ENCODE measurements at regions not wholly inside any gene's neighbourhood (a gene's known extent, or its start where the extent isn't known, plus 50 kb on each side); places are given as distances from the start of the nearest gene placed in this dataset.
A peak's percentile ranks its signal among the peaks of the same experiment; 100 is the strongest.
"Not testable (repeated sequence)": the region's sequence is repeated elsewhere in the genome, so short reads cannot be mapped to it uniquely, and the experiment has no call there.

DNA sequence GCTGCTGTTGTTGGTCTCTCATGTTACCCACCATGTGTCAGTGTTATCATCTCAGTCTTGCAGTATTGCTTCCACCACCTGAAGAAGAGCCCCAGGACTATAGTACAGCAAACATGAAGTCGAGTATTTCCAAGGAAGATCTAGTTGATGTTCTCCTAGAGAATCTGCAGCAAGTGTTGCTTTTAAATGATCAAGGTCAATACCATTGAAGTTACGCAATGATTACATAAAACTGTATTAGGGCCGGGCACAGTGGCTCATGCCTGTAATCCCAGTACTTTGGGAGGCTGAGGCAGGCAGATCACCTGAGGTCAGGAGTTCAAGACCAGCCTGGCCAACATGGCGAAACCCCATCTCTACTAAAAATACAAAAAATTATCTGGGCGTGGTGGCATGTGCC is 173.9 kb downstream of the TJP1 start:
- DNase-seq (ENCODE audit: low spot score) = not testable (repeated sequence)

DNA sequence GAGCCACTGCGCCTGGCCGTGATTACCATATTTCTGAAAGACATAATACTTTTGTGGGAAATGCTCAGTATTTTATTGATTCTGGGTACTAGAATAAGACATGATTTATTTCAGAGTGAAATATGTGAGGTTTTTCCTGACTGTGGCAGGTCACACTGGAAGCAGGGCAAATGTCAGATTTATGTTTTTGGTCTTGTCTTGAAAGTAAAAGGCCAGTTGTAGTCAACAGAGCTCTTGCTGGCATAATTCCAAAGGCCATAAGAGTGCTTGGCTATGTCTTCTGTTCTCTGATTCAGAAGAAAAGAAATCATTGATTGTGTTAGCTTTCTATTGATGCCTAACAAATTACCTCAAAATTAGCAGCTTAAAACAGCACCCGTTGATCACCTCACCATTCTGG is 176.4 kb downstream of the TJP1 start:
- no peak for DNase-seq (ENCODE audit: low spot score)

DNA sequence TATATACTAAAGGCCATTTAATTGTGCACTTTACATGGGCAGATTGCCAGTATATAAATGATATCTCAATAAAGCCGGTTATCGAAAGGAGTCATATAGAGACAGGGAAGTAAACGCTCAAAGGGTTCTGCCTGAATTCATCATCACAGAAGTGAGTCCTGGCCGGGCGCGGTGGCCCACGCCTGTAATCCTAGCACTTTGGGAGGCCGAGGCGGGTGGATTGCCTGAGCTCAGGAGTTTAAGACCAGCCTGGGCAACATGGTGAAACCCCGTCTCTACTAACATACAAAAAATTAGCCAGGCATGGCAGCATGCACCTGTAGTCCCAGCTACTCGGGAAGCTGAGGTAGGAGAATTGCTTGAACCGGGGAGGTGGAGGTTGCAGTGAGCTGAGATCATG is 177.9 kb downstream of the TJP1 start:
- DNase-seq (ENCODE audit: low spot score) = not testable (repeated sequence)

DNA sequence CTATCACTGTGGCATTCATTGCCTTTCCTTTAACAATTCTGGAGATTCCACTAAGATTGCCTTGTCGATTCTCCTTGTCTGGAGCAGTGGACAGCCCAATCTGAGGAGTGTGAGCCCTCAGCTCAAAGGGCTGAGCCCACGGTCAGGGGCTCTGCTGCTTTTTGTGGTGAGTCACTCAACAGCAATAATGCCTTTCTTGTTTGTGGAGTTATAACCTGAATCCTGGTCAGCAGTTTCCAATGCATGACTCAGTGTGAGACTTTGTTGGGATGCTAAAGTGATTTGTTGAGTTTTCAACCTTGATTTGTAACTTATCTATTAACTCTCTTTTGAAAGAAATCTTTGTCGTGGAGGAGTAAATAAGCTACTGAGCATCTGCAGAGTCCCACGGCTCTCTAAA is 183.5 kb downstream of the TJP1 start:
- peak; percentile 59 for DNase-seq (ENCODE audit: low spot score)

DNA sequence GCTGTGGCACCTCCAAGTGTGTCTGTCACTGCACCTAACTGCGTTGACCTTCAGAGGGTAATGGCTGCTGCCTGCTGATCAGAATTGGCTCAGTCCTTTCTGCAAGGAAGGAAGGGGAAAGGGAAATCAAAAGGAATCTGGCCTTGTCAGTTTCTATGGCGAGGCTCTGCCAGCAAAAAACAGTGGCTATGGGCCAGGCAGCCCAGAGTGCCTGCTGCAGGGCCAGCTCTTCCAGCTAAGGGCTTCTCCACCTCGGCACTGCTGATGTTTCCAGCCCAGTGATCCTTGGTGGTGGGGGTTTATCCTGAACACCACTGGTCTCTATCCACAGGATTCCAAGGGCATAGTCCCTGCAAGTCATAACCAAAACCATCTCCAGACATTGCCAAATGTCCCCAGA is 184.3 kb downstream of the TJP1 start:
- DNase-seq (ENCODE audit: low spot score) = peak; percentile 13

DNA sequence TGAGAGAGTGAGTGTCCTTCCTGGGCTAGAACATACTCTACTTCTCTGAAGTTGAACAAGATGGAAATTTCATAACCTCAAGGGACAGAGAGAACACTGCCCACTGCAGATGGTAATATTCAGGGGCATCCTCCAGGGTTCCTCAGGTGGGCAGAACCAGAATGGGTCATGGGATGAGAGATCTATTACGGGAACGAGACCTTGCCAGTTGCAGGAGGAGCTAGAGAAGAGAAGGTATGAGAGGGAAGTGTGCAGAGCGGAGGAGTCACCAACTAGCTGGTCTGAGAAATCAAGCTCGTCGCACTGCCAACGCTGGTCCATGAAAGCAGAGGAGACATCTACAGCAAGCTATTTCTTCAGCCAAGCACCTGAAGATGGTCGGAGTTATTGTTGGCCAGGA is 184.7 kb downstream of the TJP1 start:
- DNase-seq (ENCODE audit: low spot score) = no peak

DNA sequence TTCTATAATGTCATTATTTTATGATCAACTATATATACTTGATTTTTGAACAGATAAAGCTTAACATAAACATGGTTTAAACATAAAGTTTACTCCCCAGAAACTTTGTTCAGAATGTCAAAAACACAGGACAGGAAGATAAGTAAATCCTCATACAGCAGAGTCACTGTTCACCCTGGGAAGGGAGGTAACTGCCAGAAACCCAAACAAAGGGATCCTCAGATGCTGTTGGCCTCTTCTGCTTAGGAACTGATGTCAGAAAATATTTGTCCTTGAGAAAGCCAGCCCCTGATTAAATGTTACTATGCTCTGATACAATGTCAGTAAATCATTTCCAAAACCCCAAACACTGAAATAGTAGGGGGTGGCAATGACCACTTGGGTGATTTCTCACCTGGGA is 185.3 kb downstream of the TJP1 start:
- DNase-seq (ENCODE audit: low spot score) = no peak

DNA sequence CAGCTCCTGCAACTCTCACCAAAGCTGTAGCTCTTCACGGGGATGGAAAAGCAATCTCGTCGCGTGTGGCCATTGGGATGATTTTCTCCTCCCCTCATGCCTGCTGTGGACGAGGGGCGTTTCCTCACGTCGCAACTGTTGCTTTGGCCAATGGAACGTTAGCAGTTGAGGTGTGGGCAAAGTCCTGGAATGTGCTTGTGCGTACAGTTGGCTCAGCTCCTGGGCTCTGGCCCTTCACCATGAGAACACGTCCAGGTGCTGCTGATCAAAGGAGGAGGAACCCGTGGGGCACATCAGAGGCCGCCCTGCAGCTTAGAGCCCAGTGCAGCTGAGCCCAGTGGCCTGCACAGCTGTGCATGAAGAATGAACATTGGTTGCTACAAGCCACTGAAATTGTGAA is 186.1 kb downstream of the TJP1 start:
- peak; percentile 18 for DNase-seq (ENCODE audit: low spot score)

DNA sequence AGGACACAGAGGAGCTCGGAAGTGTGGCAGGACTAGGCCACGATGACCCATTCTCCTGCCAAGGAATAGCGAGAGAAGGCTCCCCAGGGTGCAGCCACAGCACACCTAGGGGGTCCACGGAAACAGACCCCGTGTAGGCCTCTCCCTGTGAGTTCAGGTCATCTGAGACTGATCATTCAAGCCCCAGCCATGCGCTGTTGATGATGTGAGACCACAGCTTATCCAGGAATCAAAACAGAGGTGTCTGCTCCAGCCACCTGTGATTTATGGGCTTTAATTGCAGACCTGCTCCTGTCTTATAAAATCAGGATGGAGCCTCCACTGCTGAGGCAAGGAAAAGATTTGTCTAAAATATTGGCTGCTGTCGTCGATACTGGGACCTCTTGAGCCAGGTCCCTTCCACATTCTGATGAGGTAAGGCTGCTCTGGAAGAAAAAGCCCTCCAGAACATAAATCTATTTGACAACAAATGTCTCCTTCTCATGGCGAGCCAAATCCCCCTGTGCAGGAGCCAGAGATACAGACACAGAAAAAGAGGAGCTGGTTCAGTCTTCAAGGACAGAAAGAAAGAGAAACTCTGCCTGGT is 186.7 kb downstream of the TJP1 start:
- no peak for DNase-seq (ENCODE audit: low spot score)

DNA sequence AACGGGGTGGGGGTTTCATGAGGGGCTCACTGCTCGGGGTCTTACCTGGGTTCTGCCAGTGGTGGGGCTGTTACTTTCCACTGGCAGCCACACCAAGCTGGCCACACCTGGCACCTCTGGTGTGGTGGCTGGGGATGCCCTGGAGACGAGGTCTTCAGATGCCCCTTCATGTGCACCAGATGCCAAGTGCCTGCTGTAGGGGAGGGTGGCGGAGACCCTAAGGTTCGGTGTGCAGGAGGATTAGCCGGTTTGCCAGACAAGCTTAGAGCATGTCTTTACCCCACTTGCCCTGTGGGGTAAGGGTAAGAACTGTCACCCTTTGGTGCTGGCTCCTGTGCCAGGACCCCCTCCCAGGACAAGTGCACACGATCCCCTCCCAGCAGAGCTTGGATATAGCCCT is 188.3 kb downstream of the TJP1 start:
- no peak for DNase-seq (ENCODE audit: low spot score)

DNA sequence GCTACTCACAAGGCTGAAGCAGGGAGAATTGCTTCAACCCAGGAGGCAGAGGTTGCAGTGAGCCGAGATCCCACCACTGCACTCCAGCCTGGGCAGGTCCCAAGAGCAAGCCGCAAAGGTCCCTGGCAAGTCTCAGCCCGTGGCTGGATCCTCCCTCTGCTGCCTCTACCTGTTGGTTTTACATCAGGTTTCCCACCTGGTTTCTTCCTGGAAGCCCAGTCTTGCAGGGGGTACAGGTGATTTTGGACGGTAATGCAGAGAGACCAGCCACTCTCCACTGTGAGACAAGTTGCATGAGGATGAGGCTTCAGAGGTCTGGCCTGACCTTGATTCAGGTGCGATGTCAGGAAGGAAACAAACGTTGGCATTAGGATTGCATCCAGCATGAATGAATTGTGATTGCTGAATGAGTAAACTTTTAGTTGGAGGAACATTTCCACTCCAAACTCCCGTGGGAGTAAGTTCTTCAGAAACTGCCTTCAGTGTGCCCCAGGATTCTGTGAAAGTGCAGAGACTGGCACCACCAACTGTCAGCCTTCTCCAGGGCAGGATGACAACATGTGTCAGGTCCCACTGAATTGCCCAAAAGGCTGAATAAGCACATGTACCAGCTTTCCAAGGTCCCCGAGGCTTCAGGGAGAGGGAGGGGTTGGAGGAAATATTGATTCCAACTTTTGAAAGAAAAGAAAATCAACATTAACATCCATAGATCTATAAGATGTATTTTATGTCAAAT is 189.4 kb downstream of the TJP1 start:
- no peak for DNase-seq (ENCODE audit: low spot score)

DNA sequence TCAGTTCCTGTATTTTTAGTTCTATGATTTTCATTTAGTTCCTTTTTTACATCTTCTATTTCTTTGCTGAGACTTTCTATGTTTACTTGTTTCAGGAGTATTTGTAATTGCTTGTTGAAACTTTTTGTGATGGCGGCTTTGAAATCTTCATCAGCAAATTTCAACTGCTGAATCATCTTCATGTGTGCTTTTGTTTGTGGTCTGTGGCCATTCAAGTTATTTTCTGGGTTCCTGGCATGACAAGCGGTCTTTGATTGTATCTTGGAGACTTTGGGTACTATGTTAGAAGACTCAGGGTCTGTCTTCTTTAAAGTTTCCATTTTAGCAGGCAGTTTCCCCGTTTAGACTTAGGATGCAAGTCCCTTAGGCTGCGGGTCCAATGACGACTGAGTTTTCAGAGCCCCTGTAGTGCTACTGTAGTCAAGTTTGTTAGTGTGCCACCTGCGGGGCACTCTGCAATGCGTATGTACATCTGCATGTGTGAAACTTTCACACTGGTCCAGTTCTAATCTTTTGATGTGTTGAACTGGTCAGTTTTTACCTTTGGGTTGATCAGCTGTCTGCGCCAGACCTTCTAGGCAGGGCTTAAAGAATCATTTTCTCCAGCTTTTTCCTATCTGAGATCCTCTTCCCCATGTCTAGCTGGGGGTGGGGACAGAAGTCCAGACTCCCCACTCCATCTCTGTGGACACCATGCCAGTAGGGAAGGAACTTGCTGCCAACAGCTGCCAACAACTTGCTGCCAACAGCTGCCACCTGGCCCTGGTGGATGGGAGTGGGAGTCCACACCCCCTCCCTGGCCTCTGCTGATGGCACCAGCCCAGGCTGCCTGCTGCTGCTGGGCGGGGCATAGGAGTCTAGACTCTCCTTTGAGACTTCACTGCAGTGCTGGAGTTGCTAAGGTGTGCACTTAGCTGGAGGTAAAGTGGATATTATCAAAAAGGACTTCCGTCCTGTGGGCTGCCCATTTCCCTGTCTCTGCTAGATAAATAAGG is 190.9 kb downstream of the TJP1 start:
- DNase-seq (ENCODE audit: low spot score) = no peak

DNA sequence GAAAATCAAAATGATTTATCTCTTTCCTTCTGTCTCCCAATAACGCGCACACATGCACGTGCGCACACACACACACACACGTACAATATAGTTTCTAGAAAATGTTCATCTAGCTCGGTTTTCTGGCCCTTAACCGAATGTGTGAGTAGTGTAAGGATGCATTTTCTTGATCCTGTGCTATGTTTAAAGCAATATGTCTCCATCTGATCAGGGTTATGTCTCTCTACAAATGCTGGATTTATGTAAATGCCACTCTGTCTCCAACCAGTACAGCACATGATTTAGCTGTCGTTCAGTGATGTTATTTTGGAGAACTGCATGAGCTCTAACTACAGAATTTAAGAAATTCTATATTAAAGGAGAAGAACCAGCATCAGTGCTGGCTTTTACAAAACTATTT is 198.0 kb downstream of the TJP1 start:
- DNase-seq (ENCODE audit: low spot score) = no peak

DNA sequence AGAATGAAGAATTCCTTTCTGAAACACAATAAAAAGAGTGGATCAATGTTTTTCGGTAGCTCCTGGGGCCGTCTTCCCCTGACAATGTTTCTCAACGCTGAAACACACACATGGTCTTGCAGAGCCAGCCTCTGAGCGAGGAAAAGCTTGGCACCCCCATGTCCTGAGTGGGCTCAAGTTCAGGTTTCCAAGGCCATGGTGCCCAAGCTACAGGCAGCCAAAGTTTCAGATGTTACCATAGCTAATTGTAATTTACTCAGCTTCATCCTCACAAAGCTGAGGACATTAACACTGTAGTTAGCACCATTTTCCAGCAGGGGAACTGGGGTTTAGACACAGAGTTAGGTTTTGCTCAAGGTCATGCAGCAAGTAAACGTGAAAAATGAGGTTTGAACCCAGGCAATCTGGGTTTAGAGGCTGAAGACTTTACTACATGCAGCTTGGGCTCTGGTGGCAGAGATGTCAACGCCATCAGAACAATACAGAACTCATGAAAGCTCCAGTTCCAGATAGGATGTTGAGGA is 199.1 kb downstream of the TJP1 start:
- no peak for DNase-seq (ENCODE audit: low spot score)

DNA sequence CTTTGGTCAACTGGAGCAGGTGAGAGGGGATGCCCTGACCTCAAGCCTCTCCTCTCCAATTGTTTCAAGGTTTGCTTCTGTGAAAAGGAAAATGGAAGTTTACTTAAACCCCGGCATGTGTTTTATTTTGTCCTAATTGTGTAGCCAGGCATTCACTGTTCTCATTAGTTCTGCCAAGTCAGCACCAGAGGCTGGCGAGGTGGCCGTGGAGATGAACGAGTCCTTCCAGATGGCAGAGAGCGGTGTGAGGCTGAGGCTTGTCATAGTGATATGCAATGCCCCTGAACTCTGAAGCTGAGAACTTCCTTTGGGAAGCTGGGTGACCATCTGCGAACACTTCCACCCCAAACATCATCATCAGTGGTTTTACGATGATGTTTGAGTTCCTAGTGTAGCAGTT is 199.6 kb downstream of the TJP1 start:
- no peak for DNase-seq (ENCODE audit: low spot score)

DNA sequence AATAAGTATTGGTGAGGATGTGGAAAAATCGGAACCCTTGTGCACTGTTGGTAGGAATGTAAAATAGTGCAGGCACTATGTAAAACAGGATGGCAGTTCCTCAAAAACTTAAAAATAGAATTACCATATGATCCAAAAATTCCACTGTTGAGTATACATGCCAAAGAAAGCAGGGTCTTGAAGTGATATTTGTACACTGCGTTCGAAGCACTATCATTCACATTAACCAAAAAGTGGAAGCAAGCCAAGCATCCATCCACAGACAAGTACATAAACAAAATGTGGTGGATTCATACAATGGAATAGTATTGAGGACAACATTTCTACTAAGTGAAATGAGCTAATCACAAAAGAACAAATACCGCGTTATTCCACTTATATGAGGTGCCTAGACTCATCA is 200.7 kb downstream of the TJP1 start:
- DNase-seq (ENCODE audit: low spot score) = no peak

DNA sequence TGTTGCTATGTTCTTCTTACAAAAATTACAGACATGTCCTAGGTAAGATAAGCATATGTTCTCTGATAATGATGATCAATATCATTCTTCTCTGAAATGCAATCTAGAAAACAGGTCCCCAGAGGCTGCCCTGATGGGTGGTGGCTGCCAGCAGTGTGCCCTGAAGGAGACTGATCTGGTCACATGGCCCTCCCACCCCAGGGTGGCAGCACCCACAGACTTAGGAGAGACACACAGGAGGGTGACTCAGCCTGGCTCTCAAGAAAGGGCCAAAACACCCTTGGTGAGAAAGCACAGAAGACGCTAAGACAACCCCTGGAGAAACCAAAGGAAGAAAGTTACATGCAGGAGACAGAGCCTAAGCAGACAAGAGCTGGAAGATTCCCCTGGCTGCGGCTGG is 203.7 kb downstream of the TJP1 start:
- no peak for DNase-seq (ENCODE audit: low spot score)

DNA sequence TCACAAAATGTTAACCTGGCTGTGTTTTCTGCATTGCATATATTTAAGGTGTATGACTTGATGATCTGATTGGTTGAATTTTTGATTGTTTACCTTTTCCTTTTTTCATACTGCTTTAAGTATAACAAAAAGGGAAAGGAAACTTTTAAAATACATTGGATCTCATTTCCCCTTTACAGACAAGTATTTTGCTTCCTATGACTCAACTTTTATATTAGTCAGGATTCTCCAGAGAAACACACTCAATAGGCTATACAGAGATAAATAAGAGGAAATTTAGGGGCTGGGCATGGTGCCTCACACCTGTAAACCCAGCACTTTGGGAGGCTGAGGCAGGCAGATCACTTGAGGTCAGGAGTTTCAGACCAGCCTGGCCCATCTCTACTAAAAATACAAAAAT is 205.8 kb downstream of the TJP1 start:
- peak; percentile 38 for DNase-seq (ENCODE audit: low spot score)

DNA sequence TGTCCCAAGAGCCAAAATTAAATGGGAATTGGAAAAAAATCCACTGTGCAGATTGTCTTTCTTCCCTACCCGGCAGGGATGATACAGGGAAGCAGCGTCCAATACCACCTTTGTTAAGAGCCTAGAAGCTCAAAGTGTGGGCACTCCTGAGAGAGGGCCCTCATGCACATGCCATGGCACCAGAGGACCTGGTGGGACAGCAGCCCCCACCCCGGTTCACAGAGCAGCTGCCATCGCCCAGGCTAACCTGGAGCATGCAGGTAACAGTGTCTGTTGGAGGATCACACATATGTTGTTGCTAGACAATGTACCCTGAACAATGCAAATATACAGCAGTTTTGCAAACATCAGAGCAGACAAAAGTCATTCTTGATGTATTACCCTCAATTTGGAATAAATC is 206.5 kb downstream of the TJP1 start:
- DNase-seq (ENCODE audit: low spot score) = no peak

DNA sequence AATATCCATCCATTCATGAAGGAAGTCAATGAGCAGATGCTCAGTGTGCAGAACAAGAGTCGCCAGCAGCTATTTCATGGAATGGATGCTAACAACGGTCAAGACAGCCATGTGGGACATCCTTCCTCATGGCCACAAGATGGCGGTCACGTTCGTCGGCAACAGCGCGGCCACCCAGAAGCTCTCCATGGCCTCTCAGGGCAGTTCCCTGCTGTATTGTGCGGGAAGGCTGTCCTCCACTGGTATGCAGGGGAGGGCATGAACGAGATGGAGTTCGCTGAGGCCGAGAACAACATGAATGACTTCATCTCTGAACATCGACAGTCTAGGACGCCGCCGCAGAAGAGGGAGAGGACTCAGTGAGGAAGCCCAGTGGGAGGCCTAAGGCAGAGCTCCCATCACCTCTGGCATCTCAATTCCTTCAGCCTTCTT is 208.3 kb downstream of the TJP1 start:
- no peak for DNase-seq (ENCODE audit: low spot score)

DNA sequence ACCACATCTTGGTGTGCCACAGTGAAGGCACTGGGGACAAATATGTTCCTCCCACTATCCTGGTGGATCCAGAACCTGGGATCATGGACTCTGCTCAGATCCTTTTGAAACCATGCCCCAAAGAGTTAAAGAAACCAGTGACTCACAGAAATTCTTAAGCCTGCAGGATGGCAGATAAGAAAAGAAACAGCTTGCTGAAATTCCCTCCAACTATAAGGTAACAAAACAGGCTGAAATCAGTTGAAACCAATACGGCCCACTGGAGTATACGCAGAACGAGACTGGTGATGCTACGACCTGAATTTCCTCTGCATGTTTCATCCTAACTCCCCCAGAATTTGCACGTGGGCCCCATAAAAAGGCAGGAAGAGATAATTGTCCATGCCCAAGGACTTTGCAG is 209.6 kb downstream of the TJP1 start:
- DNase-seq (ENCODE audit: low spot score) = peak; percentile 36

DNA sequence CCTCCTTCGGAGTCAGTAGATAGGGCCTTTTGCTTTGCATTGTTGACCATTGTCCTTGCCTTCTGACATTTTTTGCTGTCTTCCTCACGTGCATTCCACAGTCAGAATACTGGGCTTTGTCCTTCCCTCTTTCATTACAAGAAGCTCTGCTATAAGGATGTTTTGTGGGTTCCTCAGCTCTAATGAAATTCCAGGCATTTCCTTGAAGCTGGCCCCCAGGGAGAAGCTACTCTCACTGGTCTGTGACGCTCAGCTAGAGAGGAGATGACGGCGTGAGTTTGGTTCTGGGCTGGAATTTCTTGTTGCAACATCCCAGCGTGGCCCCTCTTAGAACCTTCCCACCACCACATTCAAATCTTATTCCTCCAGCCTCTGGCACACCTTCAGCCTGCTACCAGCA is 210.2 kb downstream of the TJP1 start:
- DNase-seq (ENCODE audit: low spot score) = peak; percentile 87

DNA sequence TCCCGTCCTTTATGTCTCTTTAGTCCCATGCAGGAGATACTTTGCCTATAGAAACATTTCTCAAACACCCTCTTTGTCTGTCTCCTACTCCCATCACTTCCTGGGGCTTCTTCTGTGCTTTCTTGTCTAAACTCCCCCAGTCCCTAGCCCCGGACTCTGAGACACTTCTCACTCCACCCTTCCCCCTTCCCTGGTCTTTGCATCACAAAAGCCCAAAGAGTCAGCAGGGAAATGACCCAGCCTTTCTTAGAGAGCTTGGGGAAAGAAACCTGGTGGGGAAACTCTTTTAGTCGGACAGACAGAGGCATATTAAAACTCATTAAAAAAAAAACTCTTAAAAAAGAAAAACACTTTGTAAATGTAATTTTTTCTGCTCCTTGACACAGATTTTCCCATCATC is 211.2 kb downstream of the TJP1 start:
- no peak for DNase-seq (ENCODE audit: low spot score)

Measured in kidney tubule cell (primary cell).